ENCODE measurements at regions not wholly inside any gene's neighbourhood (a gene's known extent, or its start where the extent isn't known, plus 50 kb on each side); places are given as distances from the start of the nearest gene placed in this dataset.

- TF ChIP-seq EZH2 (IDR thresholded peaks at IDR 0.05; ENCODE audit: borderline replicate concordance, low read length): no peak
- TF ChIP-seq, protein P1, sequence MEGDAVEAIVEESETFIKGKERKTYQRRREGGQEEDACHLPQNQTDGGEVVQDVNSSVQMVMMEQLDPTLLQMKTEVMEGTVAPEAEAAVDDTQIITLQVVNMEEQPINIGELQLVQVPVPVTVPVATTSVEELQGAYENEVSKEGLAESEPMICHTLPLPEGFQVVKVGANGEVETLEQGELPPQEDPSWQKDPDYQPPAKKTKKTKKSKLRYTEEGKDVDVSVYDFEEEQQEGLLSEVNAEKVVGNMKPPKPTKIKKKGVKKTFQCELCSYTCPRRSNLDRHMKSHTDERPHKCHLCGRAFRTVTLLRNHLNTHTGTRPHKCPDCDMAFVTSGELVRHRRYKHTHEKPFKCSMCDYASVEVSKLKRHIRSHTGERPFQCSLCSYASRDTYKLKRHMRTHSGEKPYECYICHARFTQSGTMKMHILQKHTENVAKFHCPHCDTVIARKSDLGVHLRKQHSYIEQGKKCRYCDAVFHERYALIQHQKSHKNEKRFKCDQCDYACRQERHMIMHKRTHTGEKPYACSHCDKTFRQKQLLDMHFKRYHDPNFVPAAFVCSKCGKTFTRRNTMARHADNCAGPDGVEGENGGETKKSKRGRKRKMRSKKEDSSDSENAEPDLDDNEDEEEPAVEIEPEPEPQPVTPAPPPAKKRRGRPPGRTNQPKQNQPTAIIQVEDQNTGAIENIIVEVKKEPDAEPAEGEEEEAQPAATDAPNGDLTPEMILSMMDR (conservative IDR thresholded peaks at IDR 0.05 in 1 of 2, IDR thresholded peaks at IDR 0.05 in 1 of 2; ENCODE audit: extremely low read depth in 1 of 2, insufficient read depth in 1 of 2, low read depth in 1 of 2, low read length in 2 of 2): no peak
Observed at GRCh38 chrX:140917354-140918115, 84.9 kb upstream of the SPANXB1 start.

Measured in mammary epithelial cell (primary cell).